ENCODE measurements at regions not wholly inside any gene's neighbourhood (a gene's known extent, or its start where the extent isn't known, plus 50 kb on each side); places are given as distances from the start of the nearest gene placed in this dataset.

DNA sequence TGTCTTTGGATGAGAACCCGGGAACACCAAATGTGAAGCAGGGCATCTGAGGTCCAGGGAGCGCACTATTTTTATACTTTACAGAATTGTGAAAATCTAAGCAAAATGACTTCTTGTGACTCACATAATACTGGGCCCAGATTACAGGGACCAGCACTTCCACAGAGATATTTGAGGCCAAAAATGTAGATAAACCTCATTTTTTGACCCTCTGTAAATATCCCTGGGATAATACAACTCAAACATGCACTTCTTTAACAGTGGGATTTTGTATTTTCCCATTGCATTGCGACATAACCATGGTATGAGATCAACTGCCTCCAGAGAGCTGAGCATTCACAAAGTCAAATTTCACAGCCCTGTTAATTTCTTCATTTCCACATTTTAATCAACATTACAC lies 289.4 kb upstream of the ADGRL4 start:
- TF ChIP-seq FOXM1 (CRISPR knock-in tag; IDR thresholded peaks at IDR 0.05) (no peak), JUND (CRISPR knock-in tag; IDR thresholded peaks at IDR 0.05) (no peak), ZNF121 (CRISPR knock-in tag; IDR thresholded peaks at IDR 0.05) (no peak), ZBTB38 (CRISPR knock-in tag; IDR thresholded peaks at IDR 0.05) (no peak), KDM3A (CRISPR knock-in tag; IDR thresholded peaks at IDR 0.05; ENCODE audit: low read depth) (no peak)
- TF ChIP-seq, protein P1, sequence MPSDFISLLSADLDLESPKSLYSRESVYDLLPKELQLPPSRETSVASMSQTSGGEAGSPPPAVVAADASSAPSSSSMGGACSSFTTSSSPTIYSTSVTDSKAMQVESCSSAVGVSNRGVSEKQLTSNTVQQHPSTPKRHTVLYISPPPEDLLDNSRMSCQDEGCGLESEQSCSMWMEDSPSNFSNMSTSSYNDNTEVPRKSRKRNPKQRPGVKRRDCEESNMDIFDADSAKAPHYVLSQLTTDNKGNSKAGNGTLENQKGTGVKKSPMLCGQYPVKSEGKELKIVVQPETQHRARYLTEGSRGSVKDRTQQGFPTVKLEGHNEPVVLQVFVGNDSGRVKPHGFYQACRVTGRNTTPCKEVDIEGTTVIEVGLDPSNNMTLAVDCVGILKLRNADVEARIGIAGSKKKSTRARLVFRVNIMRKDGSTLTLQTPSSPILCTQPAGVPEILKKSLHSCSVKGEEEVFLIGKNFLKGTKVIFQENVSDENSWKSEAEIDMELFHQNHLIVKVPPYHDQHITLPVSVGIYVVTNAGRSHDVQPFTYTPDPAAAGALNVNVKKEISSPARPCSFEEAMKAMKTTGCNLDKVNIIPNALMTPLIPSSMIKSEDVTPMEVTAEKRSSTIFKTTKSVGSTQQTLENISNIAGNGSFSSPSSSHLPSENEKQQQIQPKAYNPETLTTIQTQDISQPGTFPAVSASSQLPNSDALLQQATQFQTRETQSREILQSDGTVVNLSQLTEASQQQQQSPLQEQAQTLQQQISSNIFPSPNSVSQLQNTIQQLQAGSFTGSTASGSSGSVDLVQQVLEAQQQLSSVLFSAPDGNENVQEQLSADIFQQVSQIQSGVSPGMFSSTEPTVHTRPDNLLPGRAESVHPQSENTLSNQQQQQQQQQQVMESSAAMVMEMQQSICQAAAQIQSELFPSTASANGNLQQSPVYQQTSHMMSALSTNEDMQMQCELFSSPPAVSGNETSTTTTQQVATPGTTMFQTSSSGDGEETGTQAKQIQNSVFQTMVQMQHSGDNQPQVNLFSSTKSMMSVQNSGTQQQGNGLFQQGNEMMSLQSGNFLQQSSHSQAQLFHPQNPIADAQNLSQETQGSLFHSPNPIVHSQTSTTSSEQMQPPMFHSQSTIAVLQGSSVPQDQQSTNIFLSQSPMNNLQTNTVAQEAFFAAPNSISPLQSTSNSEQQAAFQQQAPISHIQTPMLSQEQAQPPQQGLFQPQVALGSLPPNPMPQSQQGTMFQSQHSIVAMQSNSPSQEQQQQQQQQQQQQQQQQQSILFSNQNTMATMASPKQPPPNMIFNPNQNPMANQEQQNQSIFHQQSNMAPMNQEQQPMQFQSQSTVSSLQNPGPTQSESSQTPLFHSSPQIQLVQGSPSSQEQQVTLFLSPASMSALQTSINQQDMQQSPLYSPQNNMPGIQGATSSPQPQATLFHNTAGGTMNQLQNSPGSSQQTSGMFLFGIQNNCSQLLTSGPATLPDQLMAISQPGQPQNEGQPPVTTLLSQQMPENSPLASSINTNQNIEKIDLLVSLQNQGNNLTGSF (CRISPR knock-in tag; IDR thresholded peaks at IDR 0.05) = no peak

Measured in HepG2 (cell line).